Stimulated activated CD4-positive, alpha-beta T cell treated with anti-CD3 and anti-CD28 coated beads, Interleukin-1b, Interleukin-23, amount 100 ng/mL, for 48 hours (primary cell): ENCODE measurements at regions not wholly inside any gene's neighbourhood (a gene's known extent, or its start where the extent isn't known, plus 50 kb on each side); places are given as distances from the start of the nearest gene placed in this dataset.
A peak's percentile ranks its signal among the peaks of the same experiment; 100 is the strongest.

Source experiments
- DNase-seq: peaks from one replicate; pipeline ENCODE4 v3.0.0-alpha.2; 2020

GRCh38 chr11:112404112-112404511, 143.5 kb upstream of the PLET1 start:
- no peak for DNase-seq

DNA sequence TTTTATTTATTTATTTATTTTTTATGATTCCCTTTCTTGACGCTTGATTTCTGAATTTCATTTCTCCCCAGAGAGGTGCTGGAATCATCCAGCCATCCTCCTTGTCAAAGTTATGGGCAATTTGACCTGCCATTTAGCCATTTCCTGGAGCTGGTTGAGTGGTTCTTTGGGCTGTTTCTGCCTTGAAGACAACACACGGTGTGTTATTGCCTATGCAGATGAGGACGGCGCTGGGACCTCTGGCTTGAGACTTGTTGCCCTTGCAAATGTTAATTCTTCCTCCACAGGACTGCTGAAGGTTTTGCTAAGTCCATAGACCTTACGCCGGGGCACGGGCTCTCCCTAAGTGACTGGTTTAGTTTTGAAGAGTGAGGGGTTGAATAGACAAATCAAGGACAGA, 147.9 kb upstream of the PLET1 start:
- no peak for DNase-seq

DNA sequence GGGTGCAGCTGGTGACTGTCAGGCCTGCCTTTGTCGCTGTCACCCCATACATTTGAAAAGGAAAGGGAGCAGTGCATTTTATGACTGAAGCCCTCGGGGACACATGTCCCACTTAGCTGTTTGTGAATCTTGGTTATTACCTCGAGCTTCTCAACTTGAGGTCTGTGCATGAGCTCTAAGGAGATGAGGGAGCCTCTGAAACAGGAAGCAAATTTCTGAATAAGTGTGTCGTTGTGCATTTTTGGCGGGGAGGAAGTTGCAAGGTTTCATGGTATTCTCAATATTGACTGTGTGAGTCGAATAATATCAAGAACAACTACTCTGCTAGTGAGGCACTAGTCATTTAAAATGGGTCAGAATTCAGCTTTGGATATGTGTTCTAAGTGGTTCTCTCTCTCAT, 149.7 kb upstream of the PLET1 start:
- DNase-seq = no peak

DNA sequence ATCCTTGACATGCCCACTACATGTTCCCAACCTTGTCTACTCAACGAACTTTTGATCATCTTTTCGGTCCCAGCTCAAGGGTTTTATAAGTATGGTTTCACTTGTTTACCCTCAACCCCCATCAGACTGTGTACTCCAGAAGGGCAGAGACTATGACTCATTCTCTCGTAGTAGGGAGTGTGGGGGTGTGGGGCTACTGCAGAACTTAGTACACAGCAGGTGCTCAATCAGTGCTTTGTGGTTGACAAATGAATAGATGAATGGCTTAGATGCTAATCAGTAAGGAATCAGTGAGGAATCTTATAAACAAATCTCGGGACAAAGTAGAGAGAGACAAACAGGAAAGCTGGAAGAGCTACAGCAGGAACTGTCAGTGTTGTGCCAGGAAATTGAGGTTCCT, 151.7 kb upstream of the PLET1 start:
- DNase-seq = no peak

- DNase-seq = no peak
Measured at GRCh38 chr11:112417339-112417738, 156.7 kb upstream of the PLET1 start.

DNA sequence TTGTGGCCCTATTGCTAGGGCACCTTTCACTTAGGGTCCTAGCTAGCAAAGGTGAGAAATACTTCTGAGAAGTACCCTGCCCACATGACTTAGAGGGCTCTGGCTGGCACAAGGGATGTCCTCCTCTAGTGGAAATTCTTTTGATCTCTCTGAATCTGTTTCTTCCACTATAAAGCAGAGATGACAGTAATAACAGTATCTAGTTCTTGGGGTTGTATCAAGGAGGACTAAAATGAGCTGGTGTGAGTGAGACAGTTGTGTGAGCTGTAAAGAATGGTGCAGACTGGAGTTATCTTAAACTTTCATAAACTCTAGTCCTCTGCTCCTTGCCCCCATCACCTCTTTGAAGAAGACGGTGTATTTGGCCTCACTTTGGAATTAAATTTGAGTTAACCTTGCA, 157.8 kb upstream of the PLET1 start:
- no peak for DNase-seq

- DNase-seq = no peak
Measured at GRCh38 chr11:112421879-112422278, 161.2 kb upstream of the PLET1 start.

DNA sequence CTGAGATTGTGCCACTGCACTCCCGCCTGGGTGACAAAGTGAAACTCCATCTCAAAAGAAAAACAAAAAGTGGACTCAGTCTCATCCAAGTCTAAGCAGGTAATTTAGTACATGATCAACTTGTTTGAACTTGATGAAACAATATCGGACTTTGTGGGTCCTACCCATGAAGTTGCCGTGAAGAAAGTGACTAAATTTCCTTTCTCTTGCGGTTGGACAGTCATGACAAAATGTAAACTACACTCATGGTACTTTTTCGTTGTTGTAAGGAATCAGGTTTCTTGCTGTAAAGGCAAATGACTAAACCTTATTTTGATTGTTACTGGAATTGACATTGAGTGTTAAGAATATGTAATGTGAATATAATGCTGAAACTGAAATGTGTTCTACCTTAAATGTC, 164.5 kb upstream of the PLET1 start:
- DNase-seq = no peak

- DNase-seq = no peak
Measured at GRCh38 chr11:112437096-112437495, 176.4 kb upstream of the PLET1 start.

- DNase-seq = no peak
Measured at GRCh38 chr11:112439614-112440013, 179.0 kb upstream of the PLET1 start.

- no peak for DNase-seq
Measured at GRCh38 chr11:112440518-112440917, 179.9 kb upstream of the PLET1 start.

GRCh38 chr11:112448168-112448567, 187.5 kb upstream of the PLET1 start:
- no peak for DNase-seq

GRCh38 chr11:112448806-112449205, 188.1 kb upstream of the PLET1 start:
- no peak for DNase-seq

- DNase-seq = no peak
Measured at GRCh38 chr11:112451250-112451649, 190.6 kb upstream of the PLET1 start.

DNA sequence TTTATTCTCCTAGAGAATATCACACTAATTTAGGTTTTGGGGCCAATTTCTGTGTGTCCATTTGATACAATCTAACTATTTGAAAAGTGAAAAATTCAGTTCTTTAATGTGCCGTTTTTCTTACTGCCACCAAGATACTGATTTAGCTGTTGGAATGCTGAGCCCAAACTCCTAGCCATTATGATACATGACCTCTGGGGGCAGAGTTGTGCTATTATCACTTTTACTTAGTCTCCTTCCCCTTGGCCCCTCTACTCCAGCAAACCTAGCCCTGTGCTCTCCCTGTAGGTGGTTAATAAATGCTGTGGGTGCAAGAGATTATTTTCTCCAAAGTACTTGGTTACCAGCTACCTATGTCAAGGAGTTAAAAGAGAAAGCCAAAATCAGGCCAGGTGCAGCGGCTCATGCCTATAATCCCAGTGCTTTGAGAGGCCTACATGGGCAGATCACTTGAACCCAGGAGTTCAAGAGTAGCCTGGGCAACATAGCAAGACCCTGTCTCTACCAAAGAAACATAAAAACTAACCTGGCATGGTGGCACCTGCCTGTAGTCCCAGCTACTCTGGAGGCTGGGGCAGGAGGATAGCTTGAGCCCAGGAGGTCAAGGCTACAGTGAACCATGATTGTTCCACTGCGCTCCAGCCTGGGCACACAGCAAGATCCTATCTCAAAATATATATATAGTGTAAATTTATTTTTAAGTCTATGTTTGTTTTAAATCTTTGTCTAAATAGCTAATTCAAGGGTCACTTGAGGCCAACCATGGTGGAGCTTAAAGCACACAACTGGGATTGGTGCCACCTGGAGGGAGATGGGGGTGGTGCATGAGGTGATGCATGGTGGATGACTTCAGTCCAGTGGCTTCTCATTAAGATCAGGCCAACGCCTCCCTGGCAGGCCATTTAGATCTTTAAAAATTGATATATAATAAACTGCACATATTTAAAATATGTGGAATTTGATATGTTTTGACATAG, 193.2 kb upstream of the PLET1 start:
- DNase-seq = peak; percentile 33

DNA sequence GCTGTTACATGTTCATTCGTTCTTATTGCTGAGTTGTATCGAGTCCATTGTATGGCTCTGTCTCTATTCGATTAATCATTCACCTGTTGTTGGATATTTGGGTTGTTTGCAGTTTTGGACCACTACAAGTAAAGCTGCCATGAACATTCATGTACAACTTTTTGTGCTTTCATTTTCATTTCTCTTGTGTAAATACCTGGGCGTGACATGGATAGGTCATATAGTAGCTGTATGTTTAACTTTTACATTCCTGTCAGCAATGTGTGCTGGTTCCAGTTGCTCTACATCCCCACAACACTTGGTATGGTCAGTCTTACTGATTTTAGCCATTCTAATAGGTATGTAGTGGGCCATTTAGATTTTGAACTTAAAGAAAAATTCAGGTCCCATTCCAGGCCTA, 194.2 kb upstream of the PLET1 start:
- DNase-seq = no peak

- DNase-seq = no peak
Measured at GRCh38 chr11:112455791-112456190, 195.1 kb upstream of the PLET1 start.

DNA sequence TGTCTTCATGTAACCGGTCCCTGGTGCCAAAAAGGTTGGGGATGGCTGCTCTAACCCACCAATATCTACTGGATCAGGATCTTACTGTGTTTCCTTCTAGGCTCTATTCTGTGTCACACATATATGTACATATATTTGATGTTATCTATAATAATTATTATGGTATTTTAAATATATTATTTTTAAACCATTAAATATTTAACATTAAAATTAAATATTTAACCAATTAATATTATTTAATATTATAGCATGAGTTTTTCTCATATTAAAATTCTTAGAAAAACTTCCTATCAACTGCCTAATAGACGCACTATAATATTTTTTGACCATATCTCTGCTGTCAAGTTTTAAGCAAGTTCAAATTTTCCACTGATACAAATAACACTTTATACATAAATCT, 196.9 kb upstream of the PLET1 start:
- DNase-seq = no peak

DNA sequence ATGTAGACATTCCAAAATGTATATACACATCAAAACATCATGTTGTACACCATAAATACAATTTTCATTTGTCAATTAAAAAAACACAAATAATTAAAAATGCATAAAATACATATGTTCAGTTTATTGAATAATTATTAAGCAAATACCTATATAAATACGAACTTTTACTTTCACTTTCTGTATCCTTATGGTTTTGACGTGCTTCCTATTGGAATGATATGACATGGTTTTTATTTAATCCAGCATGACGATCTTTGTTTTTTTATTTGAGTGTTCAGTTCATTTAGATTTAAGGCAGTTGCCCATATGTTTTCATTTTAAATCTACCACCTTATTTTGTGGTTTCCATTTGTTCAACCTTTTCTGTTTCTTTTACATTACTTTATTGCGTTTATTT, 198.3 kb upstream of the PLET1 start:
- no peak for DNase-seq

DNA sequence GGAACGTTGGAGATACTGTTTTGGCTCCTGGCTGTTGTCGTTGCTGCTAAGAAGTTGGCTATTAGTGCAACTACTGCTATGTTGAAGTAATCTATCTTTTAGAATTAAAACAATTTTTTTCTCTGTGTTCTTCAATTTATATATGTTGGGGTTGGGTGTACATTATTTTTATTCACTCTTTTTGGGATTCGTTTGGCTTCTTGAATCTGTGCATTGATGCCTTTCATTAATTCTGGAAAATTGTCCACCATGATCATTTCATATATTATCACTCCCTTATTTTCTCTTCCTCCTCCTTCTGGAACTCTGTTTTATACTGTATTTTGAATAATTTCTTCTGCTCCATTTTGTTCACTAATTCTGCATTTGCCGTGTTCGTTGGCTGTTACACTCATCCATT, 199.5 kb upstream of the PLET1 start:
- DNase-seq = no peak

- DNase-seq = no peak
Measured at GRCh38 chr11:112464949-112465348, 204.3 kb upstream of the PLET1 start.

DNA sequence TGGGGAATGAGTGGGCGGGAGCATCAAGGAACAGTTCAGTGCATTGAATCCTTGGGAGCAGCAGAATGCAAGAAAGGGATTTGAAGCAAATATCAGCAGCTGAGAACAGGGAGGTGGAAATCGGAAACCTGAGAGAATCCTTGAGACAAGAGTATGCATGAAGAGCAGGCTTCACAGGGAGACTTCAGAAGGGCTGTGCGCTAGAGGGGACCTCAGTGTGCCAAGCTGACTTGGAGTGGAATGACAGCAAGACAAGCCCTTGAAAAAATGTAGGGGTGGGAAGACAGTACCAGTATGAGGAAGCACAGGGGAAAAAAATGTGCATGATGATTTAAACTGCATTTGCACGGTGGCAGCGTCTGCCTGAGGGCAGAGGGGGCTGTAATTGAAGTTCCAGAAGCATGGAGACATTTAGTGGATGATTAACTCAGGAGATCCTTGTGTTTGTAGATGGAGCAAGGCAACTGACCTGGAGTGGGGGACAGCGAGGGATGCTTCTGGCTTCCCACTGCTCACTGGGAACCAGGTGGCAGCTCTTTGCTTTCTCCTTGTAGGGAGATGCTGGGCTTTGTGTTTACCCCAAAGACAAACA, 204.9 kb upstream of the PLET1 start:
- DNase-seq = no peak

DNA sequence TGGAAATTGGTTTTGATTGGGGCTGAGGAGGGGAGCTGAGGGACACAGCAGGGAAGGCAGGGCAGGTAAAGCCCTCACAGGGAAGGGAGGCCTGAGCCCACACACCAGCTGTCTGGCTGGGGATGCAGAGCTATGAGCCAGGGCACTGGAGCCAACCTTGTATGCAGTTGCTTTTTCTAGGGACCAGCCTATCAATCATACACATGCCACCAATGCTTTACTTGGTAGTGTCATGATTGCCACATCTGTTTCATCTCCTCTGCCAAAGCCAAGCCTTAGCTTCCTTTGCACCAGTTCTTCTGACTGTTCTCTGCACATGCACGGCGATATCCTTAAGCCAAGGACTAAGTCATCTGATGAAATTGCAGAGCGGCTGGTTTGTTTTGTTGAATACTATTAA, 207.1 kb upstream of the PLET1 start:
- DNase-seq = no peak

- no peak for DNase-seq
Measured at GRCh38 chr11:112469376-112469775, 208.7 kb upstream of the PLET1 start.

DNA sequence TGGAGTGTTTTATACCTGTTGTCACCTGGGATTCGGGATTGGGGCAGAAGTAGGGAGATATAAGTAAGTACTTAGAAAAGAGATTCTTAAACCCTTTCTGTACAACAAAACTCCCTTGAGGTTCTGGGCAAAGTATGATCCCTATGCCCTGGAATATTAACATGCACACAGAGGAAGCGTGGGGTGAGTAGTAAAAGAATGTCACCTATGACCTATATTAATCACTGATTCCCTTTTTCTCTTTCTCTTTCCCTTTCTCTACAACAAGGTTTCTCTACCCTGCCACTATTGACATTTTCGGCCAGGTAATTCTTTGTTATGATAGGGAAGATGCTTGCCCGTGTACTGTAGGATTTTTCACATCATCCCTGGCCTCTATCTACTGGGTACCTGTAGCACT, 209.7 kb upstream of the PLET1 start:
- no peak for DNase-seq
